Stimulated activated CD4-positive, alpha-beta T cell treated with anti-CD3 and anti-CD28 coated beads, Interleukin-15, amount 100 ng/mL, for 1 hour (primary cell): ENCODE measurements at regions not wholly inside any gene's neighbourhood (a gene's known extent, or its start where the extent isn't known, plus 50 kb on each side); places are given as distances from the start of the nearest gene placed in this dataset.

Experiments
- DNase-seq, 2 donors: peaks; one replicate each; pipeline ENCODE4 v3.0.0-alpha.2; 2020; ENCODE audit warnings: low read depth in 1 of 2, low spot score in 1 of 2

GRCh38 chr11:113529606-113530005, 54.4 kb upstream of the DRD2 start:
- DNase-seq, result no peak

- no peak for DNase-seq
These were observed 53.8 kb upstream of the DRD2 start for GRCh38 chr11:113528982-113529381.

- DNase-seq, result no peak
These were observed 51.3 kb upstream of the DRD2 start for GRCh38 chr11:113526521-113526920.
